ENCODE measurements at regions not wholly inside any gene's neighbourhood (a gene's known extent, or its start where the extent isn't known, plus 50 kb on each side); places are given as distances from the start of the nearest gene placed in this dataset.

- TF ChIP-seq SMC3 (IDR thresholded peaks at IDR 0.05; ENCODE audit: low read depth, low read length) (no peak), CTCF (conservative IDR thresholded peaks at IDR 0.05; ENCODE audit: low read depth, low read length) (no peak)
These were observed 1152.2 kb upstream of the SPRY2 start for GRCh38 chr13:81493144-81493543.

All from IMR-90 (cell line).